Putamen (tissue), 1 donor: ENCODE measurements at regions not wholly inside any gene's neighbourhood (a gene's known extent, or its start where the extent isn't known, plus 50 kb on each side); places are given as distances from the start of the nearest gene placed in this dataset.

ENCODE experiments used
- DNase-seq: peaks from one replicate; pipeline ENCODE4 v3.0.0-alpha.2; 2016; ENCODE audit warnings: low spot score

GRCh38 chr15:31456354-31457060 lies 129.9 kb downstream of the KLF13 start:
- no peak for DNase-seq

- no peak for DNase-seq
Measured at GRCh38 chr15:31457161-31457560, 130.5 kb downstream of the KLF13 start.

GRCh38 chr15:31457631-31458526 lies 131.2 kb downstream of the KLF13 start:
- no peak for DNase-seq

GRCh38 chr15:31458596-31459399 lies 132.2 kb downstream of the KLF13 start:
- DNase-seq: no peak

- DNase-seq: no peak
Measured at GRCh38 chr15:31459400-31459748, 132.7 kb downstream of the KLF13 start.

- no peak for DNase-seq
Measured at GRCh38 chr15:31461375-31461774, 134.7 kb downstream of the KLF13 start.

- no peak for DNase-seq
Measured at GRCh38 chr15:31461911-31462480, 135.4 kb downstream of the KLF13 start.

GRCh38 chr15:31463521-31464102 lies 137.0 kb downstream of the KLF13 start:
- DNase-seq: no peak

GRCh38 chr15:31464216-31465082 lies 137.8 kb downstream of the KLF13 start:
- DNase-seq: no peak

GRCh38 chr15:31465083-31465955 lies 138.7 kb downstream of the KLF13 start:
- no peak for DNase-seq

GRCh38 chr15:31467361-31467760 lies 140.7 kb downstream of the KLF13 start:
- no peak for DNase-seq

- no peak for DNase-seq
Measured at GRCh38 chr15:31468911-31469785, 142.5 kb downstream of the KLF13 start.

- no peak for DNase-seq
Measured at GRCh38 chr15:31469786-31470525, 143.3 kb downstream of the KLF13 start.

GRCh38 chr15:31470756-31471155 lies 144.1 kb downstream of the KLF13 start:
- no peak for DNase-seq

- DNase-seq: no peak
Measured at GRCh38 chr15:31471731-31472430, 145.2 kb downstream of the KLF13 start.

- DNase-seq: no peak
Measured at GRCh38 chr15:31472636-31473384, 146.2 kb downstream of the KLF13 start.
